GM20431 (cell line): ENCODE measurements at regions not wholly inside any gene's neighbourhood (a gene's known extent, or its start where the extent isn't known, plus 50 kb on each side); places are given as distances from the start of the nearest gene placed in this dataset.

Experiments
- in situ Hi-C: fragments of 300-500 bp; cut with MseI, MboI; formaldehyde crosslinking; loops from one replicate; pipeline ENCODE4 v1.15.0; 2020; ENCODE audit warnings: low sequenced_read_pairs; ENCODE audit not compliant: unreplicated experiment

- in situ Hi-C loops = no loop called here
Observed at GRCh38 chr3:28637742-28638141, 289.1 kb upstream of the AZI2 start.

GRCh38 chr3:28645149-28645548, 296.5 kb upstream of the AZI2 start:
- in situ Hi-C loops = no loop called here

GRCh38 chr3:28646435-28646834, 297.8 kb upstream of the AZI2 start:
- in situ Hi-C loops = no loop called here

- in situ Hi-C loops = no loop called here
Observed at GRCh38 chr3:28649266-28649665, 300.6 kb upstream of the AZI2 start.

GRCh38 chr3:28651159-28651558, 302.5 kb upstream of the AZI2 start:
- in situ Hi-C loops = no loop called here

- in situ Hi-C loops = no loop called here
Observed at GRCh38 chr3:28664123-28664522, 315.5 kb upstream of the AZI2 start.

GRCh38 chr3:28667646-28668621, 319.3 kb upstream of the AZI2 start:
- in situ Hi-C loops = no loop called here

- in situ Hi-C loops = no loop called here
Observed at GRCh38 chr3:28669870-28670269, 321.2 kb upstream of the AZI2 start.

- in situ Hi-C loops = no loop called here
Observed at GRCh38 chr3:28672406-28672805, 323.8 kb upstream of the AZI2 start.

GRCh38 chr3:28673446-28673845, 324.8 kb upstream of the AZI2 start:
- in situ Hi-C loops = no loop called here

- in situ Hi-C loops = no loop called here
Observed at GRCh38 chr3:28674212-28674611, 325.6 kb upstream of the AZI2 start.

- in situ Hi-C loops = no loop called here
Observed at GRCh38 chr3:28677581-28677980, 329.0 kb upstream of the AZI2 start.

- in situ Hi-C loops = no loop called here
Observed at GRCh38 chr3:28678086-28678485, 329.5 kb upstream of the AZI2 start.

GRCh38 chr3:28680050-28680449, 331.4 kb upstream of the AZI2 start:
- in situ Hi-C loops = no loop called here

- in situ Hi-C loops = no loop called here
Observed at GRCh38 chr3:28682121-28682520, 333.5 kb upstream of the AZI2 start.

- in situ Hi-C loops = no loop called here
Observed at GRCh38 chr3:28690176-28690575, 341.6 kb upstream of the AZI2 start.

GRCh38 chr3:28698706-28699105, 350.1 kb upstream of the AZI2 start:
- in situ Hi-C loops = no loop called here

GRCh38 chr3:28699283-28699682, 350.7 kb upstream of the AZI2 start:
- in situ Hi-C loops = no loop called here

- in situ Hi-C loops = loop anchor here (25.0 kb wide), 1 partner anchor 88 kb away; no protein-coding TSS in a partner anchor
Observed at GRCh38 chr3:28700728-28701127, 352.1 kb upstream of the AZI2 start.

GRCh38 chr3:28703843-28704242, 355.2 kb upstream of the AZI2 start:
- in situ Hi-C loops = loop anchor here (25.0 kb wide), 1 partner anchor 92 kb away; no protein-coding TSS in a partner anchor

- in situ Hi-C loops = loop anchor here (25.0 kb wide), 1 partner anchor 99 kb away; no protein-coding TSS in a partner anchor
Observed at GRCh38 chr3:28711293-28711692, 362.7 kb upstream of the AZI2 start.

- in situ Hi-C loops = loop anchor here (25.0 kb wide), 1 partner anchor 105 kb away; no protein-coding TSS in a partner anchor
Observed at GRCh38 chr3:28716939-28717338, 368.3 kb upstream of the AZI2 start.
